Spleen (tissue), 7 donors: ENCODE measurements at regions not wholly inside any gene's neighbourhood (a gene's known extent, or its start where the extent isn't known, plus 50 kb on each side); places are given as distances from the start of the nearest gene placed in this dataset.

Experiments
- CTCF ChIP-seq, 11 experiments: fragments of 200-600 bp in 7 of 11; fragments of 450-650 bp in 4 of 11; sonication (generic) in 4 of 11; IDR thresholded peaks in 8 of 11; conservative IDR thresholded peaks in 3 of 11; 1 replicate in 7 of 11; 2 replicates in 4 of 11; pipeline versions ENCODE4 v1.4.0 to v1.8.0; 2016 to 2021; ENCODE audit warnings: antibody characterized with exemption in 11 of 11, inconsistent platforms in 4 of 11, mild to moderate bottlenecking in 1 of 11
- POLR2A ChIP-seq, 3 donors: fragments of 450-650 bp; IDR thresholded peaks; one replicate each; pipeline ENCODE4 v1.5.1; 2017; ENCODE audit warnings: antibody characterized with exemption in 3 of 3, mild to moderate bottlenecking in 1 of 3
- POLR2AphosphoS5 ChIP-seq, 3 donors: sonication (generic); formaldehyde crosslinking; IDR thresholded peaks; one replicate each; pipeline ENCODE4 v1.5.1; 2017; ENCODE audit warnings: antibody characterized with exemption in 3 of 3
- donor health status: DM: no; HTN: no; CAD: no; lungs with moderate emphysema.
- donor health status: DM: no; HTN: no; CAD: no.
- donor health status: DM: no; HTN: no; CAD: no.

- TF ChIP-seq CTCF (IDR thresholded peaks at IDR 0.05 in 8 of 11, conservative IDR thresholded peaks at IDR 0.05 in 3 of 11) (no peak), POLR2AphosphoS5 (IDR thresholded peaks at IDR 0.05) (no peak), POLR2A (IDR thresholded peaks at IDR 0.05) (no peak)
These were observed 1149.5 kb downstream of the VRK1 start for GRCh38 chr14:97946641-97947040.
